ENCODE measurements at regions not wholly inside any gene's neighbourhood (a gene's known extent, or its start where the extent isn't known, plus 50 kb on each side); places are given as distances from the start of the nearest gene placed in this dataset.

DNA sequence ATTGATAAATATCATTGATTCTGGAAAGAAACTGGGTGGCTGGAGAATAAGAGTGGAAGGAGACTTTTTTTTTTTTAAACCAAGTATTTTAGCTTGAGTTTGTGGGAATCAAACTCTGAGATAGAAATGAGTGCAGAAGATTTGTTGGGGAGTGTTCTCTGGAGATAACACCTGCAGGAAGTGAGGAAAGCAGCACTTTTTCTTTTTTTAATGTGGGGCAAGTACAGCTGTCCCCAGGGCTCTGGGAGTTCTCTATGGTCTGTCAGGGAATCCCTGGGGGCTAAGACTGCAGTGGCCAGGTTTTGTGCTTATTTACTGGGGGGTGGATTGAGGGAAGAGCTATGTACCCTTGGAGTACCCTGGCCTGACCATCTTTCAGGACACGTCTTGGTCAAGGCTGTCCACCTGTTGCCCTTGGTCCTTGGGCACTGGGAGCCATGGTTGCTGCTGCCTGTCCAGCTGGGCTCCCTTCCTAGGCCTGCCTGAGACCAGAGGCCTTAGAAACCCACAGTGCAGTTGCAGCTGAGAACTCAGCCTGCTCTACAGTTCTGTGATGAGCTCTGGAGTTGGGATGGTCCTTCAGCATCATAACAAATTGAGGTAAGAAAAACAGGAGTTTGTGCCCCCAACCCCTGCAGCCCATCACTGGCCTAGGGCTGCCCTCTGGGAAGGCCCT is 85.8 kb downstream of the PHAX start:
- DNase-seq (ENCODE audit: extremely low spot score), result no peak
- TF ChIP-seq, protein P1, sequence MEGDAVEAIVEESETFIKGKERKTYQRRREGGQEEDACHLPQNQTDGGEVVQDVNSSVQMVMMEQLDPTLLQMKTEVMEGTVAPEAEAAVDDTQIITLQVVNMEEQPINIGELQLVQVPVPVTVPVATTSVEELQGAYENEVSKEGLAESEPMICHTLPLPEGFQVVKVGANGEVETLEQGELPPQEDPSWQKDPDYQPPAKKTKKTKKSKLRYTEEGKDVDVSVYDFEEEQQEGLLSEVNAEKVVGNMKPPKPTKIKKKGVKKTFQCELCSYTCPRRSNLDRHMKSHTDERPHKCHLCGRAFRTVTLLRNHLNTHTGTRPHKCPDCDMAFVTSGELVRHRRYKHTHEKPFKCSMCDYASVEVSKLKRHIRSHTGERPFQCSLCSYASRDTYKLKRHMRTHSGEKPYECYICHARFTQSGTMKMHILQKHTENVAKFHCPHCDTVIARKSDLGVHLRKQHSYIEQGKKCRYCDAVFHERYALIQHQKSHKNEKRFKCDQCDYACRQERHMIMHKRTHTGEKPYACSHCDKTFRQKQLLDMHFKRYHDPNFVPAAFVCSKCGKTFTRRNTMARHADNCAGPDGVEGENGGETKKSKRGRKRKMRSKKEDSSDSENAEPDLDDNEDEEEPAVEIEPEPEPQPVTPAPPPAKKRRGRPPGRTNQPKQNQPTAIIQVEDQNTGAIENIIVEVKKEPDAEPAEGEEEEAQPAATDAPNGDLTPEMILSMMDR (IDR thresholded peaks at IDR 0.05; ENCODE audit: control extremely low read depth, extremely low read depth, low read depth, missing control alignments), result no peak
- ChIA-PET POLR2A (no interaction called here), CTCF (interaction anchor here (1.0 to 17.6 kb wide), 8 partner anchors 10 to 119 kb away, joined by 3 to 319 read pairs (median 3); partner anchors contain the start of gene LMNB1)

DNA sequence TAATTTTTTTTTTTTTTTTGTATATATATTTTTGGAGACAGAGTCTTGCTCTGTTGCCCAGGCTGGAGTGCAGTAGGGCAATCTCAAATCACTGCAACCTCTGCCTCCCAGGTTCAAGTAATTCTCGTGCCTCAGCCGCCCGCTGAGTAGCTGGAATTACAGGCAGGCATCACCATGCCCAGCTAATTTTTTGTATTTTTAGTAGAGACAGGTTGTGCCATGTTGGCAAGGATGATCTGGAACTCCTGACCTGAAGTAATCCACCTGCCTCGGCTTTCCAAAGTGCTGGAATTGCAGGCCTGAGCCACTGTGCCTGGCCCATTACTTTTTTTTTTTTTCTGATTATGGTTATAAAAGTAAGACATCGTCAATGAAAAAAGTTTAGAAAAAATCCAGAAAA is 84.0 kb upstream of the LMNB1 start:
- ChIA-PET CTCF (interaction anchor here (1.3 to 1.6 kb wide), 2 partner anchors 32 to 87 kb away, joined by 3 read pairs; no protein-coding TSS in a partner anchor), POLR2A (interaction anchor here (0.7 kb wide), 1 partner anchor 302 kb away, joined by 3 read pairs; no protein-coding TSS in a partner anchor)
- TF ChIP-seq, protein P1 (IDR thresholded peaks at IDR 0.05; ENCODE audit: control extremely low read depth, extremely low read depth, low read depth, missing control alignments), result no peak
- DNase-seq (ENCODE audit: extremely low spot score), result no peak

DNA sequence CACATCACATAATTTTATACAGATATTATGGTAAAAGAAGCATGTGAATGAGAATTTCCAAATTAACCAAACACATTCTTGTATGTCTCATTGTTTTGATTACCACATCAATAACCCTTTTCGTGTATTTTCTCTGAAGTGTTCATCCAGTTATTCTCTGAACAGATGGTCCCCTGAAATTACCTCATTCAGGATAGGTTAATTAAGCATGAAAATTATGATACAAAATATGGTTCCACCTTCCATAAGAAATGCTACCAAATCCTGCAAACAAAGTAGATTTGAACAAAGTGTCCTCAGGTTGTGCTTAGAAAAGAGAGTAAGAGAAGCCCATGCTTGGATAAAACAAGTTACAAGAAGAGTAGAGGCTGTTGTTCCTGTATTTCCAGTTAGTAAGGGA is 83.1 kb upstream of the LMNB1 start:
- POLR2A ChIA-PET, result no interaction called here
- CTCF ChIA-PET, result interaction anchor here (1.3 to 1.6 kb wide), 2 partner anchors 31 to 87 kb away, joined by 3 read pairs; no protein-coding TSS in a partner anchor
- TF ChIP-seq, protein P1 (IDR thresholded peaks at IDR 0.05; ENCODE audit: control extremely low read depth, extremely low read depth, low read depth, missing control alignments), result no peak
- DNase-seq (ENCODE audit: extremely low spot score), result no peak

DNA sequence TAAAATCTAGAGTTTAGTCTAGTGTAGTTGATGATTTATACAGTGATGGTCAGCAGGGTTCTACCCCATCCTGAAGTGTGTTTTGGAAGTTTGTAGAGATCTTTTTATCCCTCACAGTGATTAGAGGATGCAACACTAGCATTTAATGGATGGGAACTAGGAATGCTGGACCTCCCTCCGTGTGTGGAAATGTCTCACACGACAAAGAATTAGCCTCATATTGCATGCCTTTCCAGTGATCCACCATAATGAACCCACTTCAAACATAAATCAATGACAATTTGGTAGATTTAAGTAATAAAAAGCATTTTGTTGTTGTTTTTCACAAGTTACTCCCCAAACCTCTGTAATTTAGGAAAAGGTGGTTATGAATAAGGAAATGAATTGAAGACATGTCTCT is 82.5 kb upstream of the LMNB1 start:
- ChIA-PET CTCF (no interaction called here), POLR2A (no interaction called here)
- no peak for DNase-seq (ENCODE audit: extremely low spot score)
- TF ChIP-seq, protein P1 (IDR thresholded peaks at IDR 0.05; ENCODE audit: control extremely low read depth, extremely low read depth, low read depth, missing control alignments), result no peak

DNA sequence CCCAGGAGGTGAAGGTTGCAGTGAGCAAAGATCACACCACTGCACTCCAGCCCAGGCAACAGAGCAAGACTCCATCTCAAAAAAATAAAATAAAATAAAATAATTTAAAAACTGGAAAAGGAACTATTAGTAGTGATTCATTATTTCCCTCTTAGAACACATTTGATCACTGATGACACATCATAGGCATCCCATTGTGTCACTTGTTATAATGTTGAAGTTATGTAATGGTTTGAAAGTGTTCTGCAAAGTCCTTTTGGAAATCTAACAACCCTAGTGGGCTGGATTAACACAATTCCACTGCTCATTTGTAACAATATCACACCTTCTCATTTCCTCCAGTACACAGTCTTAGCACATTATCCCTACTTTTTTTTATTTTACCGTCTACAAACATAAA is 81.8 kb upstream of the LMNB1 start:
- POLR2A ChIA-PET, result no interaction called here
- CTCF ChIA-PET, result no interaction called here
- TF ChIP-seq, protein P1 (IDR thresholded peaks at IDR 0.05; ENCODE audit: control extremely low read depth, extremely low read depth, low read depth, missing control alignments), result no peak
- DNase-seq (ENCODE audit: extremely low spot score), result no peak

DNA sequence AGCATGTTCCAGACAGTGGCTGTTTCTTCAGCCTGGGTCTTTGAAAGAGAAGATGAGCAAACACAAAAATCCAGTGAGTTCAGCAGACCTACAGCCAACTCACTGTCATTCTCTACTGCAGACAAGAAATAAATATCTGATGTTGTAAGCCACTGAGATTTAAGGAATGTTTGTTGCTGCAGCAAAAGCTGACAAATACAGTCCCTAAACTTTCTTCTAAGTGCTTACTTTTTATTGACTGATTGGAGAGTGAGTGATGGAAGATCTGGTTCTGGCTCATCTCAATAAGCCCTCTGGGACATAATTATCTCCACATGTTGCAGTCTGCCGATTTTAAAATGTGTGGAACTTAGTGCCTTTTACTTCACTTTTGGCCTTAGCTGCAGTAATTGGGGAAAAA is 69.9 kb upstream of the LMNB1 start:
- ChIA-PET POLR2A (interaction anchor here (0.6 kb wide), 1 partner anchor 16 kb away, joined by 3 read pairs; no protein-coding TSS in a partner anchor), CTCF (no interaction called here)
- TF ChIP-seq, protein P1 (IDR thresholded peaks at IDR 0.05; ENCODE audit: control extremely low read depth, extremely low read depth, low read depth, missing control alignments), result no peak
- no peak for DNase-seq (ENCODE audit: extremely low spot score)
